Right lobe of liver (tissue), 4 donors: ENCODE measurements at regions not wholly inside any gene's neighbourhood (a gene's known extent, or its start where the extent isn't known, plus 50 kb on each side); places are given as distances from the start of the nearest gene placed in this dataset.
"Not testable (repeated sequence)": the region's sequence is repeated elsewhere in the genome, so short reads cannot be mapped to it uniquely, and the experiment has no call there.

ENCODE experiments used
- POLR2A ChIP-seq: fragments of 450-650 bp; IDR thresholded peaks from one replicate; pipeline ENCODE4 v1.6.1; 2017; ENCODE audit warnings: antibody characterized with exemption, mild to moderate bottlenecking
- TF ChIP-seq, protein P1 (sequence below), 4 donors: fragments of 200-600 bp in 3 of 4; fragments of 450-650 bp in 1 of 4; IDR thresholded peaks; one replicate each; pipeline versions ENCODE4 v1.5.1 to v1.8.0; 2016 to 2022; ENCODE audit warnings: antibody characterized with exemption in 4 of 4, mild to moderate bottlenecking in 2 of 4
- donor health status: DM: no; HTN: no; CAD: no.
- donor health status: DM: no; HTN: no; CAD: no.
- donor health status: DM: no; HTN: yes; CAD: no.

DNA sequence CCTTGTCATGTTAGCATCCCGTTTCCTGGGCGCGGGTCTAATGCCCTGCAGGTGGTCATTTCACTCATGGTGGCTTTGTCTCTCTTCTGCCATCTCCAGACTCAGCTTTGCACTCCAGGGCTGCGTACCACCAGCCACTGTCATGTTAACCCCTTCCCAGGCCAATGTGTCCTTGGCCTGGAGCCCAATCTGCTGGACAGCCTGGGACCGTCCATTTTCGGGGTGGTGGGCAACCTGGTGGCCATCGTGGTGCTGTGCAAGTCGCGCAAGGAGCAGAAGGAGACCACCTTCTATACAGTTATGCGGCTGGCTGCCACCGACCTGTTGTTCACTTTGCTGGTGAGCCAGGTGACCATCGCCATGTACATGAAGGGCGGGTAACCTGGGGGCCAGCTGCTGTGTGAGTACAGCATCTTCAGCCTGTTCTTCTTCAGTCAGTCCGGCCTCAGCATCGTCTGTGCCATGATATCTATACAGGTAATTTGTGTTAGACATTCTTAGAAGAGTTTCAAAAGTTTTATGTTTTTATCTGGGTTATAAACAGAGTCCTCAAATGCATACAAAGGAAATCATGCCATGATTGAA is 1654.0 kb downstream of the SPATA31A7 start:
- TF ChIP-seq, protein P1, sequence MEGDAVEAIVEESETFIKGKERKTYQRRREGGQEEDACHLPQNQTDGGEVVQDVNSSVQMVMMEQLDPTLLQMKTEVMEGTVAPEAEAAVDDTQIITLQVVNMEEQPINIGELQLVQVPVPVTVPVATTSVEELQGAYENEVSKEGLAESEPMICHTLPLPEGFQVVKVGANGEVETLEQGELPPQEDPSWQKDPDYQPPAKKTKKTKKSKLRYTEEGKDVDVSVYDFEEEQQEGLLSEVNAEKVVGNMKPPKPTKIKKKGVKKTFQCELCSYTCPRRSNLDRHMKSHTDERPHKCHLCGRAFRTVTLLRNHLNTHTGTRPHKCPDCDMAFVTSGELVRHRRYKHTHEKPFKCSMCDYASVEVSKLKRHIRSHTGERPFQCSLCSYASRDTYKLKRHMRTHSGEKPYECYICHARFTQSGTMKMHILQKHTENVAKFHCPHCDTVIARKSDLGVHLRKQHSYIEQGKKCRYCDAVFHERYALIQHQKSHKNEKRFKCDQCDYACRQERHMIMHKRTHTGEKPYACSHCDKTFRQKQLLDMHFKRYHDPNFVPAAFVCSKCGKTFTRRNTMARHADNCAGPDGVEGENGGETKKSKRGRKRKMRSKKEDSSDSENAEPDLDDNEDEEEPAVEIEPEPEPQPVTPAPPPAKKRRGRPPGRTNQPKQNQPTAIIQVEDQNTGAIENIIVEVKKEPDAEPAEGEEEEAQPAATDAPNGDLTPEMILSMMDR (IDR thresholded peaks at IDR 0.05): not testable (repeated sequence)
- not testable (repeated sequence) for TF ChIP-seq POLR2A
